H1 (cell line): ENCODE measurements at regions not wholly inside any gene's neighbourhood (a gene's known extent, or its start where the extent isn't known, plus 50 kb on each side); places are given as distances from the start of the nearest gene placed in this dataset.

ENCODE experiments used
- CTCF ChIA-PET: fragments of 300-600 bp; sonication (Branson Sonifier 250); formaldehyde crosslinking; loops from one replicate; lab custom pipeline; 2021; ENCODE audit not compliant: partially characterized antibody; lab: Charles Lee
- POLR2A ChIA-PET: fragments of 300-600 bp; sonication (Branson Sonifier 250); formaldehyde crosslinking; loops from one replicate; lab custom pipeline; 2021; ENCODE audit warnings: inconsistent platforms; ENCODE audit not compliant: partially characterized antibody; lab: Charles Lee
- DNase-seq, 2 experiments: peaks; one replicate each; pipeline versions ENCODE4 v3.0.0 to v3.0.0-alpha.2; 2010 to 2022; ENCODE audit warnings: low spot score in 2 of 2, low read depth in 1 of 2, mixed read lengths in 1 of 2
- FAIRE-seq: peaks from 2 replicates; lab custom pipeline; 2011; peaks lifted over from hg19 to GRCh38; lab: Jason Lieb, UNC
- H2AFZ ChIP-seq: 2 replicates; pipeline ENCODE4 v1.8.1; 2012; ENCODE audit warnings: low read length, inconsistent platforms
- H2AK5ac ChIP-seq: 2 replicates; pipeline ENCODE4 v1.6.1; 2013; ENCODE audit warnings: low read depth, low read length
- H2BK120ac ChIP-seq: replicated peaks from 2 replicates; pipeline ENCODE3; 2013; ENCODE audit warnings: low read depth, low read length, inconsistent platforms
- H2BK12ac ChIP-seq: 2 replicates; pipeline ENCODE4 v1.6.1; 2013; ENCODE audit warnings: low read depth, low read length
- H2BK15ac ChIP-seq: 2 replicates; pipeline ENCODE4 v1.6.1; 2013; ENCODE audit warnings: low read length
- H2BK20ac ChIP-seq: 2 replicates; pipeline ENCODE4 v1.6.1; 2013; ENCODE audit warnings: low read length
- H2BK5ac ChIP-seq: 2 replicates; pipeline ENCODE4 v1.6.1; 2013; ENCODE audit warnings: low read depth, low read length
- H3K14ac ChIP-seq: 2 replicates; pipeline ENCODE4 v1.6.1; 2013; ENCODE audit warnings: inconsistent platforms; ENCODE audit not compliant: insufficient read length
- H3K18ac ChIP-seq: 2 replicates; pipeline ENCODE4 v1.6.1; 2013; ENCODE audit warnings: low read length; ENCODE audit errors: extremely low read depth
- H3K23ac ChIP-seq: 2 replicates; pipeline ENCODE4 v1.6.1; 2013; ENCODE audit warnings: inconsistent platforms; ENCODE audit not compliant: insufficient read length
- H3K23me2 ChIP-seq: 2 replicates; pipeline ENCODE4 v1.6.1; 2013; ENCODE audit warnings: low read depth, low read length
- H3K27ac ChIP-seq: 2 replicates; pipeline ENCODE4 v1.6.1; 2011; ENCODE audit warnings: low read depth, low read length, inconsistent platforms
- H3K27me3 ChIP-seq, 4 experiments: replicated peaks in 1 of 4; 1 replicate in 1 of 4; 2 replicates in 3 of 4; pipeline versions ENCODE4 v1.6.1 to v1.8.1; 2011 to 2013; ENCODE audit warnings: low read length in 3 of 4, mild to moderate bottlenecking in 3 of 4, inconsistent platforms in 2 of 4, mixed read lengths in 2 of 4, moderate library complexity in 1 of 4; ENCODE audit not compliant: control insufficient read depth in 3 of 4, insufficient read depth in 3 of 4; ENCODE audit errors: extremely low read depth in 1 of 4
- H3K36me3 ChIP-seq, 4 experiments: 2 replicates each; pipeline versions ENCODE4 v1.6.1 to v1.8.1; 2011 to 2013; ENCODE audit warnings: mild to moderate bottlenecking in 4 of 4, low read length in 3 of 4, moderate library complexity in 2 of 4, control low read depth in 1 of 4, inconsistent platforms in 1 of 4; ENCODE audit not compliant: insufficient read depth in 4 of 4, control insufficient read depth in 2 of 4
- H3K4ac ChIP-seq: replicated peaks from 2 replicates; pipeline ENCODE3; 2013; ENCODE audit warnings: low read length, low read depth, mixed read lengths, inconsistent platforms; ENCODE audit not compliant: insufficient read length
- H3K4me1 ChIP-seq, 4 experiments: replicated peaks in 1 of 4; 1 replicate in 1 of 4; 2 replicates in 3 of 4; pipeline versions ENCODE4 v1.6.1 to v1.8.1; 2011 to 2013; ENCODE audit warnings: low read length in 3 of 4, inconsistent platforms in 2 of 4, mixed read lengths in 1 of 4; ENCODE audit not compliant: insufficient read depth in 4 of 4, control insufficient read depth in 3 of 4
- H3K4me2 ChIP-seq, 2 experiments: 2 replicates each; pipeline versions ENCODE4 v1.6.1 to v1.8.1; 2011 to 2013; ENCODE audit warnings: low read depth in 2 of 2, low read length in 2 of 2, control low read depth in 1 of 2, inconsistent platforms in 1 of 2, mild to moderate bottlenecking in 1 of 2; ENCODE audit not compliant: insufficient read depth in 1 of 2
- H3K4me3 ChIP-seq, 4 experiments: fragments of 200-600, 300-600 bp in 1 of 4; sonication (generic), shearing (Covaris generic), sonication (Bioruptor Twin) in 1 of 4; 2 replicates each; pipeline versions ENCODE4 v1.5.1 to v1.8.1; 2011 to 2016; ENCODE audit warnings: low read length in 4 of 4, low read depth in 3 of 4, control low read depth in 2 of 4, inconsistent platforms in 2 of 4, mild to moderate bottlenecking in 2 of 4, mixed read lengths in 1 of 4, moderate library complexity in 1 of 4; ENCODE audit not compliant: insufficient read depth in 2 of 4; ENCODE audit errors: extremely low read depth in 1 of 4
- H3K56ac ChIP-seq: replicated peaks from 2 replicates; pipeline ENCODE3; 2013; ENCODE audit warnings: low read depth, mild to moderate bottlenecking, mixed read lengths, low read length, inconsistent platforms; ENCODE audit not compliant: insufficient read length
- H3K79me1 ChIP-seq: 2 replicates; pipeline ENCODE4 v1.6.1; 2013; ENCODE audit warnings: low read depth, low read length, control low read depth
- H3K79me2 ChIP-seq, 2 experiments: 2 replicates each; pipeline versions ENCODE4 v1.6.1 to v1.8.1; 2012 to 2013; ENCODE audit warnings: low read length in 2 of 2, mild to moderate bottlenecking in 2 of 2, inconsistent platforms in 1 of 2; ENCODE audit not compliant: insufficient read depth in 2 of 2, control insufficient read depth in 1 of 2
- H3K9ac ChIP-seq, 4 experiments: replicated peaks in 1 of 4; 1 replicate in 1 of 4; 2 replicates in 3 of 4; pipeline versions ENCODE4 v1.6.1 to v1.8.1; 2011 to 2013; ENCODE audit warnings: low read depth in 3 of 4, low read length in 3 of 4, control low read depth in 2 of 4, mild to moderate bottlenecking in 2 of 4, moderate library complexity in 2 of 4, inconsistent platforms in 1 of 4; ENCODE audit errors: extremely low read depth in 1 of 4
- H3K9me3 ChIP-seq, 2 experiments: 2 replicates each; pipeline versions ENCODE4 v1.6.1 to v1.8.1; 2012 to 2013; ENCODE audit warnings: mild to moderate bottlenecking in 2 of 2, moderate library complexity in 2 of 2, control low read depth in 1 of 2, inconsistent platforms in 1 of 2, low read depth in 1 of 2, low read length in 1 of 2, mixed read lengths in 1 of 2; ENCODE audit not compliant: insufficient read depth in 2 of 2
- H4K20me1 ChIP-seq, 2 experiments: replicated peaks in 1 of 2; 2 replicates each; pipeline versions ENCODE3 to v1.8.1; 2011 to 2013; ENCODE audit warnings: inconsistent platforms in 2 of 2, low read length in 2 of 2, mild to moderate bottlenecking in 1 of 2; ENCODE audit not compliant: insufficient read depth in 2 of 2, control insufficient read depth in 1 of 2
- H4K5ac ChIP-seq: 2 replicates; pipeline ENCODE4 v1.6.1; 2013; ENCODE audit warnings: low read length, low read depth, mixed read lengths, inconsistent platforms; ENCODE audit not compliant: insufficient read length
- H4K8ac ChIP-seq: 2 replicates; pipeline ENCODE4 v1.8.0; 2013; ENCODE audit warnings: mild to moderate bottlenecking, moderate library complexity, low read length, inconsistent platforms; ENCODE audit not compliant: insufficient read depth; ENCODE audit errors: extremely low read depth
- H4K91ac ChIP-seq: replicated peaks from 2 replicates; pipeline ENCODE3; 2013; ENCODE audit warnings: low read length, mixed read lengths, inconsistent platforms; ENCODE audit not compliant: insufficient read length
- CEBPB ChIP-seq: IDR thresholded peaks from 2 replicates; pipeline ENCODE4 v1.6.1; 2012; ENCODE audit warnings: low read depth, low read length
- HDAC6 ChIP-seq: IDR thresholded peaks from one replicate; pipeline ENCODE4 v1.7.1; 2012; ENCODE audit warnings: low read depth, mild to moderate bottlenecking, inconsistent platforms, low read length, moderate library complexity
- NANOG ChIP-seq: IDR thresholded peaks from 2 replicates; pipeline ENCODE4 v1.6.1; 2011; ENCODE audit warnings: low read length, low read depth, mild to moderate bottlenecking, inconsistent platforms; ENCODE audit not compliant: insufficient read depth, poor library complexity, severe bottlenecking
- NRF1 ChIP-seq: IDR thresholded peaks from 2 replicates; pipeline ENCODE4 v1.6.1; 2011; ENCODE audit warnings: mild to moderate bottlenecking, low read depth, low read length, improper control_type of control experiment
- POU5F1 ChIP-seq: IDR thresholded peaks from 2 replicates; pipeline ENCODE4 v1.6.1; 2011; ENCODE audit warnings: low read depth, mild to moderate bottlenecking, low read length, moderate library complexity
- SAP30 ChIP-seq: fragments of 300-600 bp; sonication (generic); IDR thresholded peaks from 2 replicates; pipeline ENCODE4 v1.7.1; 2012; ENCODE audit warnings: low read length, moderate library complexity, mild to moderate bottlenecking, inconsistent platforms; ENCODE audit not compliant: insufficient read depth, insufficient replicate concordance
- WGBS, 2 experiments: shearing (Covaris generic) in 1 of 2; methylation state at CpG; one replicate each; pipeline versions ENCODE4 v1.1.6 to v1.1.7; 2013 to 2015; ENCODE audit warnings: low lambda C conversion rate in 2 of 2, mixed read lengths in 2 of 2, inconsistent platforms in 1 of 2, low coverage in 1 of 2, missing lambda C conversion rate in 1 of 2; ENCODE audit not compliant: insufficient replicate concordance in 2 of 2, insufficient coverage in 1 of 2, insufficient read length in 1 of 2; ENCODE audit errors: extremely low coverage in 1 of 2, missing lambda C conversion rate in 1 of 2; 5-methylcytosine and 5-hydroxymethylcytosine counted together

- POLR2A ChIA-PET, result no interaction called here
- DNase-seq (no peak), FAIRE-seq (no peak)
- no peak overlapping the region for H3K23ac ChIP-seq
- H2BK12ac ChIP-seq, result no peak overlapping the region
- H3K79me2 ChIP-seq, result no peaks in the 10 kb centered on the region
- no peak overlapping the region for H3K14ac ChIP-seq
- no peaks in the 10 kb centered on the region for H3K9me3 ChIP-seq
- no peak overlapping the region for H3K4ac ChIP-seq
- no peak overlapping the region for H2AK5ac ChIP-seq
- H3K23me2 ChIP-seq, result no peaks in the 10 kb centered on the region
- no peak overlapping the region for H4K5ac ChIP-seq
- H4K8ac ChIP-seq, result no peak overlapping the region
- 100% methylated on average over 1 of the region's 1 CpG; no CpG with 5 or more reads in 1 of the 2 experiments for WGBS, 2 experiments
- H3K79me1 ChIP-seq, result no peaks in the 10 kb centered on the region
- H3K27me3 ChIP-seq, result no peaks in the 10 kb centered on the region
- CTCF ChIA-PET, result interaction anchor here (1.7 kb wide), 1 partner anchor 15 kb away, joined by 7 read pairs; no protein-coding TSS in a partner anchor
- H3K4me2 ChIP-seq, result no peak overlapping the region
- no peaks in the 10 kb centered on the region for H3K4me1 ChIP-seq
- no peak overlapping the region for H3K56ac ChIP-seq
- no peak overlapping the region for H2BK120ac ChIP-seq
- H2BK15ac ChIP-seq, result no peak overlapping the region
- no peak overlapping the region for H2BK5ac ChIP-seq
- H4K91ac ChIP-seq, result no peak overlapping the region
- no peaks in the 10 kb centered on the region for H3K36me3 ChIP-seq
- no peak overlapping the region for H3K9ac ChIP-seq
- no peak overlapping the region for H3K27ac ChIP-seq
- no peak overlapping the region for H2BK20ac ChIP-seq
- no peaks in the 10 kb centered on the region for H4K20me1 ChIP-seq
- no peak overlapping the region; the same call in 1 of the 2 replicates for H2AFZ ChIP-seq
- no peak overlapping the region for H3K4me3 ChIP-seq
- no peak overlapping the region for H3K18ac ChIP-seq
- TF ChIP-seq POU5F1 (no peak), NANOG (no peak), CEBPB (no peak), HDAC6 (no peak), SAP30 (no peak), NRF1 (no peak)
These were observed 767.2 kb downstream of the REEP3 start for GRCh38 chr10:64288404-64288803.
